8988T (cell line): ENCODE measurements at regions not wholly inside any gene's neighbourhood (a gene's known extent, or its start where the extent isn't known, plus 50 kb on each side); places are given as distances from the start of the nearest gene placed in this dataset.

Experiments used
- DNase-seq: peaks from one replicate; pipeline ENCODE4 v3.0.0; 2011

DNA sequence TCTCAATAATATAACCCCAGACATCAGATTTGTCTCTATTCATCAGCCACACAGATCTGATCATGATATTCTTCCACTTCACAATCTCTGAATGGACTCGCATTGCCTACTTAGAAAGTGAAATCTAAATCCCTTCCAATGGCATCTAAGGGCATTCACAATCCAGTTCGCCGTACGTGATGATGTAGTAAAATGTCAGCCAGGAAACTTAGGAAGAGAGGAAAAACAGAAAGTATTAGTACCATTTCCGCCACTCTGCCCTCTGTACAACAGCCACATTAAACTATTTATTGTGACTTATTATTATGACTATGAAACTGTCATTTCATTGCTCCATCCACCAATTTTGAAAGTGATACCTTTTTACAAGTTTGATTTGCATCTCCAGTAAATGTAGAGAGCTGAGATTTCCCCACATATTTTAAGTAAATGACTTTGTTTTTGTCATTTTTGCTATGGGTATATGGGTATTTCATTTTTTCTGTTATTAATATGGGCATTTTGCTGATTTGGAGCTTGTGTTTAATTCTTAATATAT is 69.4 kb upstream of the SMIM36 start:
- DNase-seq: no peak

DNA sequence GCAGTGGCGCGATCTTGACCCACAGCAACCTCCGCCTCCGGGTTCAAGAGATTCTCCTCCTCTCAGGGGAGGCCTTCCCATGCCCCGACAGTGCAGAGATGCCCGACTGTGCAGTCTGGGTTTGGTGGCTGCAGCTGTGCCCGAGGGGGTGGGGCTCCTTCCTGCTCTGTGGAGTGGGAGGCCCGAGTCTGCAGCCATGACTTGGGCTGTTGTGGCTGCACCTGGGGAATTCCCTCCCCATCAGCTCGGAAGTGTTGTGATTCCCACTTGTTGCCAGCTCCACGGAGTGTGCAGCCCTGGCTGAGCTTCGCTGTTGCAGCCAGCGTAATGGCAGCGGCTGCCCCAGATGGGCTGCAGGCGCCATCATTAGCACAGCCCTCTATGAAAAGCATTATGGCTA is 66.4 kb upstream of the SMIM36 start:
- DNase-seq: no peak

- no peak for DNase-seq
Measured at GRCh38 chr17:55576996-55577586, 65.8 kb upstream of the SMIM36 start.

- peak; percentile 11 for DNase-seq
Measured at GRCh38 chr17:55576237-55576995, 65.2 kb upstream of the SMIM36 start.

DNA sequence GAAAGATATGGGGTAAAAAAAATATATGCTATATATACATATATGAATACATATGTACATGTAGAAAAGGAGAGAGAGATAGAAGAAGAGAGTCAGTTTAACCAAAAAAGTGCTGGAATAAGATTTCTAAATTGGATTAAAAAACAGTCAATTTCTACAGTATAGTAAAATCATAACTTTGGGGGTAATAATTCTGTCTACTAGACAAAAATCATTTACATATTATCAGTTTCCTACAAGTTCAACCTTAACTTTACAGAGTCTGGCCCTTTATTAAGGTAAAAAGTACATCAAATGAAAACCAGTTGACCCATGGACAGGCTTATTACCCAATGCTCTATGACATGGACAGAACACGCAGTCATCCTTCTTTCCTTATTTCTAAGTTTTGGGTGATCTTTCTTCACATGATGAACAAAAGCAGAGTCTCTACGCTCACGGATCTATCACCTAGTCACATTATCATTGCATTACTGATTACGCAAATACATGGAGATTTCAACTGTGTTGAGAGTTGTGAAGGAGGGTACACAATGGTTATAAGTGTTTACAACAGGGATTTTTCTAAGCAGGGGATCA is 63.9 kb upstream of the SMIM36 start:
- DNase-seq: no peak

- DNase-seq: no peak
Measured at GRCh38 chr17:55572599-55572998, 61.3 kb upstream of the SMIM36 start.

DNA sequence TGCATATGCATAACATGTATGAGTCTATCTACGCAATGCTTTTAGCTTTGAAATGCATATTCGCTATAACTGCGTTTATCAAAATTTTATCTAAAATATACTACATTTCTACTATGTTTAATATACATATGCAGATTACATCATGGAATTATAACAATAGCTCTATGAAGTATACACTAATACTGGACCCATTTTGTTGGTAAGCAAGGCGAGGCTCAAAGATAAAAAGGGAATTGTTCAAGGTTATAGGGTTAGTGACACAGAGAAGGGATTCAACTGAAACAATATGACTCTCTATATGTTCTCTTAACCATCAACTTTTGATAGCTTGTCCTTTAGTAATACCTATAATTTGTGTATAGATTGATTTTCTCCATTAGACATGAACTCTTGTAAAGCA is 60.9 kb upstream of the SMIM36 start:
- no peak for DNase-seq

DNA sequence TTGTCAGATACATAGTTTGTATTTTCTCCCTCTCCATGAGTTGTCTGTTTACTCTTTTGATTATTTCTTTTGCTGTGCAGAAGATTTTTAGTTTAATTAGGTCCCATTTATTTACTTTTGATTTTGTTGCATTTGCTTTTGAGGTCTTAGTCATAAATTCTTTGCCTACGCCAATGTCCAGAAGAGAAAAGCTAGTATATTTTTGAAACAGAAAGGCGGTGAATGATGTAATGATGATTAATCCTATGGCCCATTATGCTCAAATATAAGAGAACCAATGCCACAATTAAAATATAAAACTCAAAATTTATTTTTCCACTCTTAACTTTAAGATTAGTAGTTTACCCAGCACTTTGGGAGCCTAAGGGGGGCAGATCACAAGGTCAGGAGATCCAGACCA is 59.8 kb upstream of the SMIM36 start:
- no peak for DNase-seq

DNA sequence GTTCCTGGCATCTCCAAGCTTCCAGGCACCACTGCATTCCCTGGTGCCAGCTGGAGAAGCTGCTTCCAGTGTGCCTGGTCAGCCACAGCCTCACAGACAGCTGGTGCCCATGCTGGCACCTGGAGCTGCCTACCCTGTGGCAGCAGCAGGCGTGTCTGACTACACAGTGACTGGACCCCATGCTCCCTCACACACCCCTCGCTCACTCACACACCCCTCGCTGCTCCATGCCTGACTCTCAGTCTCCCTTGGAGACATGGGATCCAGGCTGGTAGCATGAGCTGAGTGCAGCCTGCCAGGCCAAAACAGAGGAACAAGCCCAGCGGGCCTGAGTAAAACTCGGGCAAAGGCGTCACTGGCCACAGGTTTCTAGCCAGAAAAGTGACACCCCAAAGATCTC is 59.1 kb upstream of the SMIM36 start:
- no peak for DNase-seq

DNA sequence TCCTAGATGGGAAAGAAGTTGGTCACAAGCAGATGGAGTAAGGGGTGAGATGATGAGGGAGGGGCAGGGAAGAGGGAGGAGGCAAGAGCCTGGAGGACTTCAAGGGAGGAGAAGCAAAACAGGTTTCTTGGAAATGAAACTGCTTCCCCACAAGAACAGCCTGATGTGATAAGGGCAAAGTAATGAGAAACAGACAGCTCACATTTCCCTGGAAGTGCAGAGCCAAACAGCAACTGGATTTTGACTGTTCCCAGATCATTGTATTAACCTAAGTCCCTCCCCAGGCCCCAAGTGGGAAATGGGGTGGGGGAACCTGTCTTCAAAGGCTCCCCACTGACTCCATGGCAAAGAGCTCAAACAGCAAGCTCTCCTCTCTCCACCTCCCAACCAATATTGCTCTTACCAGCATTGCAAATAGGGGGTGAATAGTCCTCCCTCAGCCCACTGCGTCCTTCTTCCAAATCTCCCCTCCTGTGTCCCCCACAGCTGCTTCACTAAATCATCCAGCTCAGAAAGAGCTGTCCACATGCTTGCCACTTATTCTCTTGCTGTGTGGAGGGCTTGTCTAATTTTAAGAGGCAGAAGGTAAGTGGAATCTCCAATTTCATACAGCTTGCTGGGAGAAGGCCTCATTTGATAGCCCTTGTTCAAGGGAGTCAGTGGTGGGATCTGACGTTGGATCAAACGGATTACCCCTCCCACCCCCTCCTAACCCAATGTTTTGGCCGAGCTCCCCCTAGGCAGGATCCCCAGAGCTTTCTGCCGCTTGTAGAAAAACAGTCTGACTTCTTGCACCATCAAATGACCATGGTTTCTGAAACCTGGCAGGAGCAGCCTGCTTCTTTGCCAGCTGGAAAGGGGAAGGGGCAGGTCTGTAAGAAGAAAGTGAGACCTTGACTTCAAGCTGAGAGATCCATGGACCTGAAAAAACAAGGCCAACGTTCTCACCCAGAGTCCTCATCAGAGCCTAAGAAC is 56.3 kb upstream of the SMIM36 start:
- no peak for DNase-seq

GRCh38 chr17:55564081-55564480 is 52.8 kb upstream of the SMIM36 start:
- no peak for DNase-seq

GRCh38 chr17:55563363-55563762 is 52.1 kb upstream of the SMIM36 start:
- no peak for DNase-seq

- DNase-seq: no peak
Measured at GRCh38 chr17:55561973-55562495, 50.8 kb upstream of the SMIM36 start.

- no peak for DNase-seq
Measured at GRCh38 chr17:55561316-55561972, 50.2 kb upstream of the SMIM36 start.
